ENCODE measurements at regions not wholly inside any gene's neighbourhood (a gene's known extent, or its start where the extent isn't known, plus 50 kb on each side); places are given as distances from the start of the nearest gene placed in this dataset.

DNA sequence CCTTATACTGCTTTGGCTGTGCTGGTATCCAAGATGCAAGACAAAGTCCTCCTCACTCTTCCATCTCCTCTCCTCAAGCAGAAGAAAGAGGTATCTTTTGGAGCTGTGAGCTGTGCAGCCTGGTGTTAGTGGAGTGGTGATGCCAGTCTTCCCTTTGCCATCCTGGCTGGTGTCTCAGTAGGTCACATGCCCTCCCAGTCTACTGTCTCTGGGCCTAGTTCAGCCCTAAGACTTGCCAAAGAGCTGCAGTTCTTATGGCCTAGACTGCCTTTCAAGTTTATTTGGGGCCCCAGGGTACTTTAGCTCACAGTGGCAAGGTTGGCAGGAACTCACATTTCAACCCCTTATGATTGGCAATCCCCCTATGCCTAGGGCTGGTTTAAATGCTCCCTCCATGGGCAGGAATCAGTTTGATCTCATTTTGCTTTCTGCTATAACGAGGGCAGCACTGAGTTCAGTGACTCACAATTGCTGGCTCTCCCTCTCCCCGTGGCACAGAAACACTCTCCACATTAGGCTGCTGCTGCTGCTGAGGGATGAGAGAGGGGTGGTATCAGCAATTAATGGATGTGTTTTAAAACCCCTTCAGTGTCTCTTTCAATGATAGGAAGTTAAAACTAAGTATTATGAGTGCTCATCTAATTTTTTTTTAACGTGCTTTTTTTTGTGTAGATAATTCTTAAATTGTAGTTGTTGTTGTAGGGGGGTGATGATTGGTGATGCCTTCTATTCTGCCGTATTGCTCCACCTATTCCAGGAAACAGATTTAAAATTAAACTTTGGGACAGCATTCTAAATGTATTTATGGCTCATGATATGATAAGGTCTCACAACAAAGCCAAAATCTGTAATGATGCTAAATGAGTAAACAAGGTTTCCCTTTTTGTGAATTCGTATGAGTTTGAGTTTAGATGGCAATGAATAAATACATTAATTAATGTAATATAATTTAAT, 1295.0 kb downstream of the JRKL start:
- Histone ChIP-seq H3K9ac (ENCODE audit: low read depth in 1 of 2, low read length in 2 of 2) (no peak overlapping the region), H3K4me1 (ENCODE audit: control insufficient read depth in 4 of 4, insufficient read depth in 4 of 4, low read length in 3 of 4) (no peaks in the 10 kb centered on the region), H3K9me3 (ENCODE audit: control insufficient read depth in 4 of 4, low read length in 3 of 4) (no peaks in the 10 kb centered on the region), H3K36me3 (ENCODE audit: control insufficient read depth in 4 of 4, insufficient read depth in 3 of 4, low read depth in 1 of 4, low read length in 3 of 4) (no peaks in the 10 kb centered on the region), H3K4me3 (ENCODE audit: low read depth in 1 of 3, low read length in 3 of 3) (no peak overlapping the region), H3K27ac (ENCODE audit: low read depth in 1 of 2, low read length in 2 of 2) (no peak overlapping the region), H3K27me3 (ENCODE audit: control insufficient read depth in 4 of 4, insufficient read depth in 4 of 4, low read length in 3 of 4) (no peaks in the 10 kb centered on the region)
- DNase-seq (ENCODE audit: low spot score): no peak
- WGBS: 50% methylated on average over 5 of the region's 5 CpGs
- no peak for TF ChIP-seq SP1 (IDR thresholded peaks at IDR 0.05)
- TF ChIP-seq ZBTB33 (IDR thresholded peaks at IDR 0.05): no peak

DNA sequence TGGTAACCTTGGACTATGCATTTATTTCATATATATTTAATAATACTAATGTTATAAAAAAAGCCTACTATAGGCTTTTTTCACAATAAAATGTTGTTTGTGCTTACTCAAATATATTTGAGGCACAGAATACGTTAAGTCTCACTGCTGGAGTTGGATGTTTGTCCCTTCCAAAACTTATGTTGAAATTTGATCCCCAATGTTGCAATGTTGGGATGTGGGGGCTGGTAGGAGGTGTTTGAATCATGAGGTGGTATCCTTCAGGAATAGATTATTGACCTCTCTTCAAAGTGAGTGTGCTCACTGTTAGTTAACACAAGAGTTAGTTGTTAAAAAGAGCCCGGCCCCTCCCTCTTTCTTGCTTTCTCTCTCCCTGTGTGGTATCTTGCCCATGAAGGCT, 1295.9 kb downstream of the JRKL start:
- 41% methylated on average over 2 of the region's 2 CpGs for WGBS
- no peak overlapping the region for H3K4me3 ChIP-seq (ENCODE audit: low read depth in 1 of 3, low read length in 3 of 3)
- H3K4me1 ChIP-seq (ENCODE audit: control insufficient read depth in 4 of 4, insufficient read depth in 4 of 4, low read length in 3 of 4): no peaks in the 10 kb centered on the region
- no peak for DNase-seq (ENCODE audit: low spot score)
- no peak for TF ChIP-seq EGR1 (IDR thresholded peaks at IDR 0.05; ENCODE audit: low read depth in 2 of 2)
- no peak for TF ChIP-seq ZBTB33 (IDR thresholded peaks at IDR 0.05)
- no peak for TF ChIP-seq SP1 (IDR thresholded peaks at IDR 0.05)
- no peak for TF ChIP-seq GABPA (IDR thresholded peaks at IDR 0.05 in 1 of 2, conservative IDR thresholded peaks at IDR 0.05 in 1 of 2)
- no peak for TF ChIP-seq MAX (IDR thresholded peaks at IDR 0.05)
- TF ChIP-seq RAD21 (IDR thresholded peaks at IDR 0.05): no peak
- no peak for TF ChIP-seq HNF4A (conservative IDR thresholded peaks at IDR 0.05)
- no peak for TF ChIP-seq REST (IDR thresholded peaks at IDR 0.05)
- TF ChIP-seq HNF4G (IDR thresholded peaks at IDR 0.05): no peak
- no peak for TF ChIP-seq FOXA2 (IDR thresholded peaks at IDR 0.05)
- no peak for TF ChIP-seq FOXA1 (IDR thresholded peaks at IDR 0.05)
- no peak for TF ChIP-seq CTCF (IDR thresholded peaks at IDR 0.05; ENCODE audit: low read depth, low read length, missing input control)
- no peaks in the 10 kb centered on the region for H3K27me3 ChIP-seq (ENCODE audit: control insufficient read depth in 4 of 4, insufficient read depth in 4 of 4, low read length in 3 of 4)
- no peak overlapping the region for H3K9ac ChIP-seq (ENCODE audit: low read depth in 1 of 2, low read length in 2 of 2)
- no peaks in the 10 kb centered on the region for H3K36me3 ChIP-seq (ENCODE audit: control insufficient read depth in 4 of 4, insufficient read depth in 3 of 4, low read depth in 1 of 4, low read length in 3 of 4)
- H3K27ac ChIP-seq (ENCODE audit: low read depth in 1 of 2, low read length in 2 of 2): no peak overlapping the region
- H3K9me3 ChIP-seq (ENCODE audit: control insufficient read depth in 4 of 4, low read length in 3 of 4): no peaks in the 10 kb centered on the region
